MM.1S (cell line): ENCODE measurements at regions not wholly inside any gene's neighbourhood (a gene's known extent, or its start where the extent isn't known, plus 50 kb on each side); places are given as distances from the start of the nearest gene placed in this dataset.

ENCODE experiments used
- DNase-seq: peaks from one replicate; pipeline ENCODE4 v3.0.0-alpha.2; 2015
- H2AFZ ChIP-seq: fragments of 300-600 bp; sonication (generic); 2 replicates; pipeline ENCODE4 v1.6.0; 2016; ENCODE audit warnings: antibody characterized with exemption, low read length
- H3F3A ChIP-seq: fragments of 300-600 bp; sonication (generic); 2 replicates; pipeline ENCODE4 v1.6.1; 2016; ENCODE audit warnings: mild to moderate bottlenecking, antibody characterized with exemption, low read length, moderate library complexity, mixed read lengths; ENCODE audit not compliant: insufficient read depth
- H3K27ac ChIP-seq: fragments of 300-600 bp; sonication (generic); 2 replicates; pipeline ENCODE4 v1.5.1; 2016; ENCODE audit warnings: mild to moderate bottlenecking, low read length
- H3K27me3 ChIP-seq: fragments of 300-600 bp; sonication (generic); replicated peaks from 2 replicates; pipeline ENCODE4 v1.6.0; 2016; ENCODE audit warnings: low read length; ENCODE audit not compliant: insufficient read depth
- H3K36me3 ChIP-seq: fragments of 300-600 bp; sonication (generic); replicated peaks from 2 replicates; pipeline ENCODE4 v1.6.1; 2016; ENCODE audit warnings: mild to moderate bottlenecking, low read length, mixed read lengths; ENCODE audit not compliant: insufficient read depth
- H3K4me1 ChIP-seq: fragments of 300-600 bp; sonication (generic); 2 replicates; pipeline ENCODE4 v1.6.1; 2016; ENCODE audit warnings: low read length, mixed read lengths
- H3K4me2 ChIP-seq: fragments of 300-600 bp; sonication (generic); 2 replicates; pipeline ENCODE4 v1.6.0; 2016; ENCODE audit warnings: low read depth, low read length
- H3K4me3 ChIP-seq: fragments of 300-600 bp; sonication (generic); 2 replicates; pipeline ENCODE4 v1.5.1; 2016; ENCODE audit warnings: low read length, mixed read lengths
- H3K79me2 ChIP-seq: fragments of 300-600 bp; sonication (generic); 2 replicates; pipeline ENCODE4 v1.6.1; 2016; ENCODE audit warnings: mixed run types, low read length, mixed read lengths
- H3K9ac ChIP-seq: fragments of 300-600 bp; sonication (generic); 2 replicates; pipeline ENCODE4 v1.6.1; 2016; ENCODE audit warnings: low read length, mixed read lengths
- H3K9me2 ChIP-seq: fragments of 300-600 bp; sonication (generic); replicated peaks from 2 replicates; pipeline ENCODE4 v1.6.1; 2016; ENCODE audit warnings: mild to moderate bottlenecking, low read length, mixed read lengths; ENCODE audit not compliant: insufficient read depth
- H3K9me3 ChIP-seq: fragments of 300-600 bp; sonication (generic); replicated peaks from 2 replicates; pipeline ENCODE4 v1.6.1; 2016; ENCODE audit warnings: mild to moderate bottlenecking, low read length, mixed read lengths; ENCODE audit not compliant: insufficient read depth
- H4K20me1 ChIP-seq: fragments of 300-600 bp; sonication (generic); 2 replicates; pipeline ENCODE4 v1.6.1; 2016; ENCODE audit warnings: mild to moderate bottlenecking, low read length, moderate library complexity, mixed read lengths; ENCODE audit not compliant: insufficient read depth
- EZH2 ChIP-seq: fragments of 300-600 bp; sonication (generic); optimal IDR thresholded peaks from 2 replicates; pipeline ENCODE3; 2017; ENCODE audit warnings: low read depth, mild to moderate bottlenecking, antibody characterized with exemption, low read length, mixed read lengths
- EZH2phosphoT487 ChIP-seq: fragments of 300-600 bp; sonication (generic); IDR thresholded peaks from 2 replicates; pipeline ENCODE4 v1.6.1; 2018; ENCODE audit warnings: antibody characterized with exemption, low read length
- TF ChIP-seq, protein P1 (sequence below): fragments of 300-600 bp; sonication (generic); IDR thresholded peaks from 2 replicates; pipeline ENCODE4 v1.5.1; 2016; ENCODE audit warnings: antibody characterized with exemption, low read length, mixed read lengths

GRCh38 chr3:64457811-64458210 is 230.0 kb downstream of the ADAMTS9 start:
- Histone ChIP-seq H3K4me1 (peaks cover 16% of the 10 kb centered on the region; the same call in 1 of the 2 replicates), H3K27ac (no peak overlapping the region), H3K9me2 (no peaks in the 10 kb centered on the region), H2AFZ (no peak overlapping the region), H3K36me3 (no peaks in the 10 kb centered on the region), H3F3A (no peaks in the 10 kb centered on the region), H3K4me2 (no peak overlapping the region), H3K79me2 (no peaks in the 10 kb centered on the region), H4K20me1 (no peaks in the 10 kb centered on the region), H3K27me3 (no peaks in the 10 kb centered on the region), H3K9me3 (no peaks in the 10 kb centered on the region), H3K4me3 (no peak overlapping the region), H3K9ac (no peak overlapping the region)
- TF ChIP-seq EZH2phosphoT487 (no peak), EZH2 (no peak)
- TF ChIP-seq, protein P1, sequence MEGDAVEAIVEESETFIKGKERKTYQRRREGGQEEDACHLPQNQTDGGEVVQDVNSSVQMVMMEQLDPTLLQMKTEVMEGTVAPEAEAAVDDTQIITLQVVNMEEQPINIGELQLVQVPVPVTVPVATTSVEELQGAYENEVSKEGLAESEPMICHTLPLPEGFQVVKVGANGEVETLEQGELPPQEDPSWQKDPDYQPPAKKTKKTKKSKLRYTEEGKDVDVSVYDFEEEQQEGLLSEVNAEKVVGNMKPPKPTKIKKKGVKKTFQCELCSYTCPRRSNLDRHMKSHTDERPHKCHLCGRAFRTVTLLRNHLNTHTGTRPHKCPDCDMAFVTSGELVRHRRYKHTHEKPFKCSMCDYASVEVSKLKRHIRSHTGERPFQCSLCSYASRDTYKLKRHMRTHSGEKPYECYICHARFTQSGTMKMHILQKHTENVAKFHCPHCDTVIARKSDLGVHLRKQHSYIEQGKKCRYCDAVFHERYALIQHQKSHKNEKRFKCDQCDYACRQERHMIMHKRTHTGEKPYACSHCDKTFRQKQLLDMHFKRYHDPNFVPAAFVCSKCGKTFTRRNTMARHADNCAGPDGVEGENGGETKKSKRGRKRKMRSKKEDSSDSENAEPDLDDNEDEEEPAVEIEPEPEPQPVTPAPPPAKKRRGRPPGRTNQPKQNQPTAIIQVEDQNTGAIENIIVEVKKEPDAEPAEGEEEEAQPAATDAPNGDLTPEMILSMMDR: no peak
- no peak for DNase-seq

- H3K9me3 ChIP-seq: no peaks in the 10 kb centered on the region
- no peaks in the 10 kb centered on the region for H4K20me1 ChIP-seq
- TF ChIP-seq EZH2 (no peak), EZH2phosphoT487 (no peak)
- TF ChIP-seq, protein P1: no peak
- no peaks in the 10 kb centered on the region for H3K36me3 ChIP-seq
- H3K4me2 ChIP-seq: no peak overlapping the region
- no peak for DNase-seq
- H3K4me3 ChIP-seq: no peak overlapping the region
- H3F3A ChIP-seq: no peaks in the 10 kb centered on the region
- H3K79me2 ChIP-seq: no peaks in the 10 kb centered on the region
- no peaks in the 10 kb centered on the region for H3K27me3 ChIP-seq
- peaks cover 5% of the 10 kb centered on the region; the same call in 1 of the 2 replicates for H3K4me1 ChIP-seq
- no peak overlapping the region for H3K27ac ChIP-seq
- H3K9me2 ChIP-seq: no peaks in the 10 kb centered on the region
- H3K9ac ChIP-seq: no peak overlapping the region
- H2AFZ ChIP-seq: no peak overlapping the region
These were observed 231.1 kb downstream of the ADAMTS9 start for GRCh38 chr3:64456674-64457073.

- Histone ChIP-seq H3F3A (no peaks in the 10 kb centered on the region), H3K4me1 (no peaks in the 10 kb centered on the region), H2AFZ (no peak overlapping the region), H3K4me3 (no peak overlapping the region), H3K79me2 (no peaks in the 10 kb centered on the region), H3K27me3 (no peaks in the 10 kb centered on the region), H3K27ac (no peak overlapping the region), H3K9ac (no peak overlapping the region), H3K9me3 (no peaks in the 10 kb centered on the region), H4K20me1 (no peaks in the 10 kb centered on the region), H3K4me2 (no peak overlapping the region), H3K9me2 (no peaks in the 10 kb centered on the region), H3K36me3 (no peaks in the 10 kb centered on the region)
- TF ChIP-seq EZH2phosphoT487: no peak
- TF ChIP-seq, protein P1: no peak
- TF ChIP-seq EZH2: no peak
- DNase-seq: no peak
These were observed 230.1 kb upstream of the PRICKLE2 start for GRCh38 chr3:64455351-64455750.
